HCT116 (cell line): ENCODE measurements at regions not wholly inside any gene's neighbourhood (a gene's known extent, or its start where the extent isn't known, plus 50 kb on each side); places are given as distances from the start of the nearest gene placed in this dataset.

Source experiments
- CTCF ChIP-seq, 3 experiments: fragments of 200-600 bp in 1 of 3; sonication (generic) in 1 of 3; IDR thresholded peaks in 2 of 3; conservative IDR thresholded peaks in 1 of 3; 2 replicates each; pipeline ENCODE4 v1.5.1; 2012 to 2017; ENCODE audit warnings: low read depth in 2 of 3, low read length in 2 of 3, antibody characterized with exemption in 1 of 3, borderline replicate concordance in 1 of 3, control low read depth in 1 of 3, mild to moderate bottlenecking in 1 of 3, mixed read lengths in 1 of 3, mixed run types in 1 of 3, moderate library complexity in 1 of 3; ENCODE audit not compliant: insufficient read depth in 1 of 3
- POLR2A ChIP-seq: IDR thresholded peaks from 2 replicates; pipeline ENCODE4 v1.7.0; 2011; ENCODE audit warnings: borderline replicate concordance; ENCODE audit not compliant: insufficient read depth, insufficient read length; ENCODE audit errors: extremely low read depth
- ZNF274 ChIP-seq: fragments of 200-500 bp; sonication (Bioruptor generic); IDR thresholded peaks from 2 replicates; pipeline ENCODE4 v1.6.1; 2014; ENCODE audit warnings: mild to moderate bottlenecking, low read depth, low read length, inconsistent platforms

- TF ChIP-seq POLR2A = no peak
- no peak for TF ChIP-seq CTCF (IDR thresholded peaks at IDR 0.05 in 2 of 3, conservative IDR thresholded peaks at IDR 0.05 in 1 of 3; ENCODE audit: borderline replicate concordance in 1 of 3, insufficient read depth in 1 of 3, low read depth in 2 of 3, low read length in 2 of 3)
- TF ChIP-seq ZNF274 = no peak
Observed at GRCh38 chr12:84696908-84697540, 215.6 kb downstream of the SLC6A15 start.
